HCT116 (cell line): ENCODE measurements at regions not wholly inside any gene's neighbourhood (a gene's known extent, or its start where the extent isn't known, plus 50 kb on each side); places are given as distances from the start of the nearest gene placed in this dataset.

Source experiments
- CBX3 ChIP-seq: IDR thresholded peaks from 2 replicates; pipeline ENCODE4 v1.6.1; 2012; ENCODE audit warnings: low read depth
- CEBPB ChIP-seq: IDR thresholded peaks from 2 replicates; pipeline ENCODE4 v1.6.1; 2012; ENCODE audit warnings: low read depth
- CTCF ChIP-seq, 3 experiments: fragments of 200-600 bp in 1 of 3; sonication (generic) in 1 of 3; IDR thresholded peaks in 2 of 3; conservative IDR thresholded peaks in 1 of 3; 2 replicates each; pipeline ENCODE4 v1.5.1; 2012 to 2017; ENCODE audit warnings: low read depth in 2 of 3, low read length in 2 of 3, antibody characterized with exemption in 1 of 3, borderline replicate concordance in 1 of 3, control low read depth in 1 of 3, mild to moderate bottlenecking in 1 of 3, mixed read lengths in 1 of 3, mixed run types in 1 of 3, moderate library complexity in 1 of 3; ENCODE audit not compliant: insufficient read depth in 1 of 3
- EGR1 ChIP-seq: IDR thresholded peaks from 2 replicates; pipeline ENCODE4 v1.6.1; 2012; ENCODE audit warnings: low read depth
- EZH2 ChIP-seq: fragments of 200-600 bp; sonication (generic); IDR thresholded peaks from 2 replicates; pipeline ENCODE4 v1.6.1; 2017; ENCODE audit warnings: antibody characterized with exemption, mixed run types
- EZH2phosphoT487 ChIP-seq: fragments of 200-600 bp; IDR thresholded peaks from 2 replicates; pipeline ENCODE4 v1.6.1; 2018; ENCODE audit warnings: antibody characterized with exemption, borderline replicate concordance
- JUND ChIP-seq: IDR thresholded peaks from 2 replicates; pipeline ENCODE4 v1.6.1; 2012
- MAX ChIP-seq: IDR thresholded peaks from 2 replicates; pipeline ENCODE4 v1.6.1; 2012
- POLR2A ChIP-seq: IDR thresholded peaks from 2 replicates; pipeline ENCODE4 v1.7.0; 2011; ENCODE audit warnings: borderline replicate concordance; ENCODE audit not compliant: insufficient read depth, insufficient read length; ENCODE audit errors: extremely low read depth
- POLR2AphosphoS5 ChIP-seq: IDR thresholded peaks from 2 replicates; pipeline ENCODE4 v1.6.1; 2011; ENCODE audit warnings: mild to moderate bottlenecking, low read depth, low read length, moderate library complexity
- REST ChIP-seq: IDR thresholded peaks from 2 replicates; pipeline ENCODE4 v1.6.1; 2012; ENCODE audit warnings: low read depth
- SP1 ChIP-seq: IDR thresholded peaks from 2 replicates; pipeline ENCODE4 v1.6.1; 2012; ENCODE audit warnings: low read depth
- SRF ChIP-seq: IDR thresholded peaks from 2 replicates; pipeline ENCODE4 v1.6.1; 2012; ENCODE audit warnings: low read depth
- ZBTB33 ChIP-seq: IDR thresholded peaks from 2 replicates; pipeline ENCODE4 v1.6.1; 2011; ENCODE audit warnings: mild to moderate bottlenecking, low read length, moderate library complexity; ENCODE audit not compliant: insufficient replicate concordance; ENCODE audit errors: extremely low read depth

GRCh38 chr1:168640836-168641235, 64.4 kb downstream of the XCL1 start:
- TF ChIP-seq JUND (no peak), CEBPB (no peak), POLR2AphosphoS5 (no peak), CTCF (IDR thresholded peaks at IDR 0.05 in 2 of 3, conservative IDR thresholded peaks at IDR 0.05 in 1 of 3; ENCODE audit: borderline replicate concordance in 1 of 3, insufficient read depth in 1 of 3, low read depth in 2 of 3, low read length in 2 of 3) (no peak), SRF (no peak), EZH2 (no peak), POLR2A (no peak), EGR1 (no peak), SP1 (no peak), REST (no peak), EZH2phosphoT487 (no peak), ZBTB33 (no peak), CBX3 (no peak), MAX (no peak)
